AG20443 (cell line): ENCODE measurements at regions not wholly inside any gene's neighbourhood (a gene's known extent, or its start where the extent isn't known, plus 50 kb on each side); places are given as distances from the start of the nearest gene placed in this dataset.

Experiments
- DNase-seq: peaks from one replicate; pipeline ENCODE4 v3.0.0; 2012; ENCODE audit warnings: low spot score, mixed read lengths

DNA sequence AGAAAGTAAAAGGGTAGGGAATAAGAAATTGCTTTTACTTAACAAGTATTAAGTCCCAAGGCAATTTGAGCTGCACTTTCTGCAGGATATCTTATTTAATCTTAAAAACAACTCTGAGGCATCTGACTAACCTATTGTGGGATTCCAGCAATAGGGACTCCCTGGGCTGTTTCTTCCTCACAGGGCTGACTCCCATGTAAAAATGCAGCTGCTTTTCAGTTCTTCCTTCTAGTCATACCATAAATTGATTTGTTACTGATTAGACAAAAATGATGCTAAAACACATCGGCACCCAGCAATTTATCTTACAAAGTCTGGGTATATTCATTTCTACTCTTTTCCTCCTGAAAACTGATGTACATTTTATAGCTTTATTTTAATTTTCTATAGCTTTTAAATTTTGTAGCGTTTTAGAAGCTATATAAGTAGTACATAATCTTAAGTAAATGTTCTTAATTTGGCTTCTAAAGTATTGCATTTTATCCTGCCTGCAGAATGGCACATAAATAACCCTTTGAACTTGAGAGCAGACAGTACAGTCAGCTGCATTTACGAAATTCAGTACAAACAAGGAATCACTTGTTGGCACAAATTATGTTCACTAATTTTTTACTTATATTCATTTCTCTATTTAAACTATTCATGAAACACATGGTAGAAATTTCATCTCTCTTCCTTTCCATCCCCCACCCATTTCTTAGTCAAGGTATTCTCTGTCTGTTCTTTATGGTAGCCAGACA, 102.4 kb upstream of the FRY start:
- DNase-seq = no peak

DNA sequence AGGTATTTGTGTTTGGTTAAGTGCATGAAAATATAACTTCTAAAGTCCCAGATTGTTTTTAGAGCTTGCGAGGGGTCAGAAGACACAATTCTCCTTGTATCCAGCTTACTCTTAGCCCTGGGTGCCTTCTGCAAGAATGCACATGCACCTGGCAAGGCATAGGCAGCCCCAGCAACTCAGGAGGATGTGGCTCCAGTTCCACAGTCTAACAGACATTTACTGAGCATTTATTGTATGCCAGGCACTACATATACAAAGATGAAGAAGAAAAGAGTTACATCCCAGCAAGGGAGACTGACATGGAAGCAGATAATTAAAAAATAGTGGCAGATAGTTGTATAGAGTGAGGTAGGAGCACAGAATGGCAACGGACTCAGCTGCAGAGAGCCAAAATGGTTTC, 101.1 kb upstream of the FRY start:
- no peak for DNase-seq

DNA sequence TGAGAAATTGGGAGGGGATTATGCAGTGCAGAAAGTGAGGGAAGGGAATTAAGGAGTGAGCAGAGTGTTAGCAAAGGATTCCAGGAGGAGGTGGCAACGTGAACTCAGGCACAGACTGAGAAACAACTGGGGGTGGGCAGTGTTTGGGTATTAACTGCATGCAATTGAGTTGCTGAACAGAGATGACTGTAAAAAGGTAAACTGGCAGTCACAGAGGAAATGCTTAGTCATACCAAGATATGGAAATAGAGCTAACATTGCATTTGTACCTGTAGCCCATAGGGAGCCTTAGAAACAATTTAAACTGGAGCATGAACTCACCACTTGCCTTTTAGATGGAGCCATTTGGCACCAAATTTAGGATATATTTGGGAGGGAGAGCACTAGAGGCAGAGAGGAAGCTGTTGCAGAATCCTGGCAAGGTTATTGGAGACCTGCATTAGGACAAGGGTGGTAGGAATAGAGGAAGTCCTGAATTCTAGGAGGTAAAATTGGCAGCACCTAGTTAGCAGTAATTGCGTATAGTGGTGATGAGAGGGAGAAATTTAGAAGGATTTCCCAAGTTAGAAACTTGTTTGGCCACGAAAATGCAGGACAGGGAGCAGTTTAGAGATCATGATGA, 100.6 kb upstream of the FRY start:
- DNase-seq = no peak

DNA sequence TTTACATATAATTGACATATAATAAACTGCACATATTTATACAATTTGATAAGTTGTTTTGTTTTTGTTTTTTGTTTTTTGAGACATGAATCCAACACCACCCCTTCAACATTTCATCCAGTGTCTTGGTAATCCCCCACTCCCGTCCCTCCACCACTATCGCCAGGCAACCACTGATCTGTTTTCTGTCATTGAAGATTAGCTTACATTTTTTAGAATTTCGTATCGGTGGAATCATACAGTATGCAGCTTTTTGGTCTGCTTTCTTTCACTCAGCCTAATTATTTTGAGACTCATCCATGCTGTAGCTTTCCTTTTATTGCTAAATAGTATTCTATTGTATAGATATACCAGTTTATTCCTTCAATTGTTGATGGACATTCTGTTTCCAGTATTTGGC, 94.1 kb upstream of the FRY start:
- no peak for DNase-seq

DNA sequence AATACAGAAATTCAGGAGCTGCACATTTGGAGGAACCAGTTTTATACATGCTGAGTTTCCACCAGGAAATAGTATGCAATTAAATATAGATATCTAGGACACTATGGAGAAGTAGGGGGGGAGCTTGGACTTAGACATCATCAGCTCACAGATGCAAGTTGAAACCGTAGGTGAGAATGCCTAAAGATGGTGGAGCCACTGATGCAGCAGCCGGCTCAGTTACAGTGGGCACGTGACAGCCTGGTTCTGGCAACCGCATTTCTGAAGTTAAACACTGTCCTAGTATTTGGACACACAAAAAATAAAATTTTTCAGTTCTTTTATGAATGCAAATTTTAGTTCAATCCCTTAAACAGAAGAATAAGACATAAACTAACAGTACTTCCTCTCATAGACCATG, 91.5 kb upstream of the FRY start:
- no peak for DNase-seq

DNA sequence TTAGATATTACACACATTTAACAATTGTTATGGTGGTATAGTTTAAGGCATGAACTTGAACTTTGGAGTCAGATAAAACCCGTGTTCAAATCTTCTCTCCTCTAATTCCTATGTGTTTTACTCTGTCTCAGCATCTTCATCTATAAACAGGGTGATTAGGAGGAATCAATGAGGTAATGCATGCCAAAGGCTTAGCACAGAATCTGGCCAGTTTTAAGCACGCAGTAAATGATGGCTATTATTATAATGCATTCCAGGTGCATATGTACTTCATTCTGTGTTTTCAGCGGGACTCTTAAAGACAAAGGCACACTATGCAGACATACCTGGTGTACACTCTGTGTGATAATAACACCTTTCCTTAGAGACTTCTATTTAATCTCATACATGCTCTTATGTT, 88.0 kb upstream of the FRY start:
- DNase-seq = peak; percentile 38

DNA sequence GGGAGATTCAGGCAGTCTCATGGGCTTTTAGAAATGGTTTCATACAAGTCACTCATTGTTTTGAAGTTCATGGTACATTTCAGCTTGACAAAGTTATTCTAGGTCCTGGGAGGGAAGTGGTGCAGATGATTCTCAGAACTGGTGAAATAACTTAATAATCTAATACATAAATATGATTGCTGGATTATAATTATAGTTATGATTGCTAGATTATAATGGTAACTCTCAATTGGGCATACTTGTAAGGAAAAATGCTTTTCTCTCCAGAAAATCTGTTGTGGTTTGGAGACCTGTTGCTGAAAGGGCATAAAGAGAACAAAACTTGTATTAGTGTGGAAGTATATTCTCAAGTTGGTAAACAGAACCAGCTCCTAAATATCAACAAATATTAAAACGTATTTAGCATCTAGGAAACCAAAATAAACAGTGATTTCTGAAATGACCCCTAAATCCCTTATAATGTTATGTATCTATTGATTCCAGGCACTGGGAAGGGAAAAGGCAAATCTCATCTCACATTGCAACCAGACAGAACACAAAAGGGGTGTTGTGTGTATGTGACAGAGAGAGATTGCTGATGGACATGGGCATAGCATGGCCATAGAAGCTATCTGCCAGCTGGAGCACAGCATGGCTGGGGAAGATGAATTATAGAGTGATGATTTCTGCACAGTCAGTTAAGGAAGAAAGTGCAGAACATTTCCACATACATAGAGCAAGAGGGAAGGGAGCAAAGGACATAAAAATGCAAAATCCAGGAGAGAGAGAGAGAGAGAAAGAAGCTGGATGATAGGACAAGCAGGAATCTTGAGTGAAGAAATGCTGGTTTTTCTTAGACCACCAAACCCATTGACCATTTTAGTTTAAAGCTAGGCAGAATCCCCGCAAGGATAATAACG, 87.1 kb upstream of the FRY start:
- DNase-seq = no peak

DNA sequence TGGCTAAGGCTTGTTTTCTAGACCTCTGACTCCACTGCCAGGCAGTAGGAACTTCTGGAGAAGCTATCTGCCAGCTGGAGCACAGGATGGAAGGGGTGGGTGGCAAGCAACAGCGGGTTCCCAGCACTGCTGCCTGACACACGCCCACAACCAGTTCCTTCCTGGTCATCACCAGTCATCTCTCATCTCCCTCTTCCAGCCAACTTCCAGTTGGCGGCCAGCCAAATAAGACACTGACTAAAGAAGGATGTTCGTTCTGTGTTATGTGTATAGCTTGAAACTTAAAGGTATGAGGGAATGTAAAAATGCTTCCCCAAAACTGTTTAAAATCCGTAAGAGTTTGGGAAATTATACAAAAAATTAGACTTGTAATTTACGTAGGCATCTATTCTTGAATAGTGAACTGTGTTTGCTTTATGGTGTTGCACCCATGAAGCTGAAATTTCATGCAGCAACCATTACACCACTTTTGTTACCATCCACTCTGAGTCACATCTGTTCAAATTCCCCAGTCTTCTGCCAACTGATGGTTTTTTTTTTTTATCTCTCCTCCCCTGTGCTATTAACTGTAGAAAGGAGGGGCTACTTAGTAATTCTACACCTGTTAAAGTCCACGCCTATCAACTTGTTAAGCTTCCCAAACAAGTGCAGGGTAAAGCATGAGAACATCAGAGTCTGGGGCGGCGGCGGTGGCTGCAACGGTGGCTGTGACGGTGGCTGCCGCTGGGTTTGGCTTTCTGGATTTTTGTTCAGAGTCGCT, 86.2 kb upstream of the FRY start:
- peak; percentile 84 for DNase-seq

DNA sequence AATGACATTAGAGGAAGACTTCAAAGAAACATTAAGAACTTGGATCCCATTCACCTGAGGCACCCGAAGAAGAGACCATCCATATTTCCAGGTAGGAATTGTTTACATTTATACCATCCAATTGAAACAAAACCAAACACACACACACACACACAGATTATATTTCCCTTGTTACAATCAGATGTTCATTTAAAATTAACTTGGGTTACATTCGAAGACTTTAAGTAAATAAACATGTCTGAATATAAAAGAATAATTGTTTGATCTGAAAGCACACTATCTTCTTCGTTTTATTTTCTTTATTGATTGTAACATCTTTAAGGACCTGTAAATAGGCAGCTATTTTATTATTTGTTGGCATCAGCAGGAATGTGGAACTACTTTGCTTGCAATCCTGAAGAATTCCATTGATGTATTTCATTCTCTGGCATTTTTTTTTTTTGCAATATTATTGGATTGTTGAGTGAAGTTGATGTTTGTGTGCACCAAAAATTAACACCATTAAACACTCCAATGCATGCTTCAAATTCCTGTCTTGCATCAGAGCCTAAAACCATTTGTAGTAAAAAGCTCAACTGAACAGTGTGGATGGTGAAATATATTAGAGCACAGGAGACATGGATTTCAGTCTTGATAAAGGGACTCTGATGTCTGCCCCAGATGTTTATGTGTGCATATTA, 85.3 kb upstream of the FRY start:
- peak; percentile 43 for DNase-seq

DNA sequence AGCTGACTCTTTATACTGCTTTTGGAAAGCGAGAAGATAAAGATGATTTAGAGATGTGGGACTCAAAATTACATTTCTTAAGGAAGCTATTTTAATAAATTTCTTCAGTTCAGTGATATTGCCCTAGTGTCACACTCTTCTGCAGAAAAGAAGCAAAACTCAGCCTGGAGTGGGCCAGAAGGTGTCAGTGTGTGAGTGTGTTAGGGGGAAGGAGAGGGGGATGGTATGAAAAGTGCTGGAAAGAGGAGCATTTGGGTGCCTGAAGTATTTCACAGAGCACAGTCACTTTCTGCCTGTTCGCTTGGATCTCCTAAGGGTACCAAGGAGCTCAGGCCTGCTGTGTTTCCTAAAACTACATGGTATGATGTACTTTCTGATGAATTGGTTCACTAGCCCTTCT, 84.5 kb upstream of the FRY start:
- DNase-seq = no peak

DNA sequence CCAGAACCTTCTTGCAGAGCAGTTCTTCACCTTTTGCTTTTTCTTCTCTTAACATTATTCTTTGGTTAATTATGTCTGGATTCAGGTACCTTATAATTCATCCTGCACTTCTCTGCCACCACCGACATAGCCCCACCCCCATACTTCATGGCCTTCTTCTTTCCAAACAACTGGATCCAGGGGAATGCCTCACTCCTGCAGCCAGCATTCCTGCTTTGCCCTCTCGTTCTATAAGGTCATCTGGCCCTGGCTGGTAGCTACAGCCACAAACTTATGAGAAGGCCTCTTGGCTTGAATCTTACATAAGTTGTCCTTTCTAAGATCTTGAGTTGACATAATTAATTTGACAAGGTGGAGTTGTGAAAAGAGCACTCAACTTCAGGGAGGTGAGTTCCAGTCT, 84.1 kb upstream of the FRY start:
- DNase-seq = peak; percentile 21

DNA sequence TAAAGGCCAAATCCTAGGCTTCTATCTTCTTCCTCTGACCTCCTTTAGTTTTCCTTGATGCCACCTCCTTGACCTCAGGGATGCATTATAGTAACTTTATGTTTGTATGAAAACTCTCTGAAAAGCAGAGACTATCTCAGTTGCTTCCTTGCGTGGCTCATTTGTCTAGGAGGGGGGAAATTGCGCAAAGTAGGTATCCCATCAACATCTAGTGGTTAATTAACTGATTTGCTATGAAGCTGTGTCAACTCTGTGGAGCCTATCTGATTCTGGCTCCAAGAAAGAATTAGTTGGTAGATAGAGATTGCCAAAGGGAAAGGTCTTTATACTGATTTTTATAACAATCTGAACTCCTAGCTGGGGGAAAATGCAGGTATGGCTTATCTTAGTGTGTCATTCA, 82.1 kb upstream of the FRY start:
- DNase-seq = no peak

DNA sequence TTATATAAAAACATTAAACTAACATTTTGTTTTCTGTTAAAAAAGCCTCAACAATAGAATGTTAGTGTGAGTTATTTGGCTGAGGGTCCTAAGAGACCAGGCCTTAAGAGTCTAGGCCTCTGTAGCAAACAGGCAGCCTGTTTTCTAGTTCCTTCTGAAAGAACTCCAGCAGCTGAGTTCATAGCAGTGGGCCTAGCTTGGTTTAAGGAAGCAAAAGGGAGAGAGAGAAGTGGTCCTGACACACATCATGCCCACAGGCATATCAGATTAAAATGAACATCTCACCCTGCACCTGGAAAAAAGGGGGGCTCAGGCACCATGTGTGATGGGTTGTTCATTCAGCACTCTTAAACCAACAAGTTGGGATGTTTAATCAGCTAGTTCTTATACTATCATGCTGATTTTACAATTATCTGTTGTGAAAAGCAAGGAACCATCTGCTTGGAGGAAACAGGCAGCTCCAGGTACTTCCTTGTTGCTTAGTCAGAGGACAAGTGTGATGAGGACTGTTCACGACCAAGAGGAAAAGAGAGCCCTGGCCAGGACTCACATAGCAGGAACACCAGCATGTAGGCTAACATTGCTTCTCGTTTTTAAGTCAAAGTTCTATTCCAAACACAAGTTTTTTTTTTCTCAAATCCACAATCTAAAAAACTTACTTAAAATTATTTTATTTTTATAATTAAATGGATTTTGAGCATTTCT, 81.3 kb upstream of the FRY start:
- no peak for DNase-seq

DNA sequence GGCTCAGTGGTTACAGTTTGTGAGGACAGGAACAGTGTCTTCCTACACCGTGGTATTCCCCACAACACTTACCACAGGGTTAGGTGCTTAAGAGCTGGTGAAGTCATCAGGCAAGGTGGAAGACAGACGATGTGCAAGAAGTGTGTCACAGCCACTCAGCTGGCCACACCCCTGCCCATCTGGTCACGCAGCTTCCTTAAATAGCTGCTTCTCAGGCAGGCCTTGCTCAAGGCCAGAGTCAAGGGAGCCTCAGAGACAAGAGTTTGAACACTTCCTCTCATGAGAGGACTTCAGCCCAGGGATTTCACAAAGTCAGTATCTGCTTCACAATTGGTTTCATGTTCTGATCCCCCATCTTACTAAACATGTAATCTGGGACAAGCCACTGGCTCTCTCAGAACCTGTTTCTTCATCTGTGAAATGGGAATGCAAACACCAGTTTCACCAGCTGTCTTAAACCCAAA, 80.3 kb upstream of the FRY start:
- DNase-seq = peak; percentile 59

DNA sequence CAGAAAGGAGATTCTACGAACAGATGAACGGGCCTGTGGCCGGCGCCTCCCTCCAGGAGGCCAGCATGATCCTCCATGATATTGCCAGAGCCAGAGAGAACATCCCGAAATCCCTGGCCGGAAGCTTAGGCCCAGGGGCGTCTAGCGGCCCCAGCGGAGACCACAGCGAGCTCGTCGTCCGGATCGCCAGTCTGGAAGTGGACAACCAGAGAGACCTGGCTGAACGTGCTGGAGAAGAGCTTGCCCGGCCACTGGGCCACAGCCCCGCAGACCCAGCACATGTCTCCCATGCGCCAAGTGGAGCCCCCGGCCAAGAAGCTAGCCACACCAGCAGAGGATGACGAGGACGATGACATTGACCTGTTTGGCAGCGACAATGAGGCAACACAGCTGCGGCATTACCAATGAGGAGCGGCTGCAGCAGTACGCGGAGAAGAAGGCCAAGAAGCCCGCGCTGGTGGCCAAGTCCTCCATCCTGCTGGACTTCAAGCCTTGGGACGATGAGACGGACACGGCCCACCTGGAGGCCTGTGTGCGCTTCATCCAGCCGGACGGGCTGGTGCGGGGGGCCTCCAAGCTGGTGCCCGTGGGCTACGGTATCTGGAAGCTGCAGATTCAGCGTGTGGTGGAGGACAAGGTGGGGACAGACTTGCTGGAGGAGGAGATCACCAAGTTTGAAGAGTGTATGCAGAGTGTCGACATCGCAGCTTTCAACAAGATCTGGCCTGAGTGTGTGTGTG, 78.8 kb upstream of the FRY start:
- no peak for DNase-seq

DNA sequence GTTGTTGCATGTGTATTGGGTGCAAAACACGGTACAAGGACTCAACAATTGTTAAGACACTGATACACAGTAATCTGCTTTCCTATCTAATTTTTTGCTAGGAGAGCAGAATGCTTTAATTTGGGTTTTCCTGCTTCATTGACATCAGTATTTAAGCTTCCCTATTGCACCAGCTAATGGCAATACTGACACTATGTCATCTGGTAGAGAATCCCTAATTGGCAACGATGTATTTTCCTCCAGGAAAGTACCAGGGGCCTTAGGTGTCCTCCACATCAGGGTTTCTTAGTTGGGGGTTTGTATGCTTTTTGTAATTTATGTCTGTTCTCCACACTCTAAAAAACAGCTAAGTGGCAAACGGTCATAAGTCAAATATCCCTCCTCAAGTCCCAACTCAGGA, 76.5 kb upstream of the FRY start:
- DNase-seq = no peak

DNA sequence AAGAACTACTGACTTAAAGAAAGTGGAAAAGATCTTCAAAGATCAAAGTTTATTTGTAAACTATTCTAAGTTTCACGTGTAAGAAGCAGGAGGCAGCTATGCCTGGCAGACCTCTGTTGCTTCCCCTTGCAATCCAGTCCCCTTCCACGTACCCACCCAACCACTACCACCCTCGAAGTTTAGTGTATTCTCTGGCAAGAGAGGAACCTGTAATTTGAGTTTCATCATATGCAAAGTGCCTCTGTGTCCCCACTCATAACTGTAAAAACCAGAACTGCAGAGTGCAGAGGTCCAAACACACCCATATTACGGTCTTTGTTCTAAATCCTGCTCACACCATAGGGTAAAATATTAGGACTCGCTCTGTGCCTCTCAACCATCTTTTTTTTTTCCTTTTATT, 75.8 kb upstream of the FRY start:
- no peak for DNase-seq

DNA sequence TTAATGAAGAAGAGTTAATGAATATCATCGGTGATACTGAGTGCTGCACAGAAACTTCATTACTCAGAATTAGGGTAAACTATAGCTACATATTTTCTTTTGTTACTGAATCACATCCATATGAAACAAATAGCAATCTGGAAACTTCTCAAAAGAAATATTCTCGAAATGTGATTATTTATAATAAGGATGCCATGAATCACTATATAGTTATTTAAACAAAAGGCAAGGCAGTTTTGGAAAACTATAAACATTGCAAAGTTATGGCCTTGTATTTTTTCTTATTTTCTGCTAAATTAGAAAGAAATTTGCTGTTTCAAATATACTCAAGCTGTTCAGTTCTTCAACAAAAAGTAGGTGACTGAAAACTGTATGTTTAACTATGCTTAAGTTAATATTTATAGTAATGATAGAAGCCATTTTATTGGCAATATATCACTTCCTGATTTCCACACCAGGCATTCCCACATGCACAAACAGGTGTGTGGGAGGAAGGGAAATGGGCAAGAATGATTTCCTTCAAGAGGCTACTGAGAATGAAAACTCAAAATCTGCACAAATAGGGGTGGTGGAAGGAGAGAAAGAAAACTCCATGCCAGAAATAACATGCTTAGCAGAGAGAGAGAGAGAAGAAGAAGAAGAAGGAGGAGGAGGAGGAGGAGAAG, 74.5 kb upstream of the FRY start:
- DNase-seq = no peak

DNA sequence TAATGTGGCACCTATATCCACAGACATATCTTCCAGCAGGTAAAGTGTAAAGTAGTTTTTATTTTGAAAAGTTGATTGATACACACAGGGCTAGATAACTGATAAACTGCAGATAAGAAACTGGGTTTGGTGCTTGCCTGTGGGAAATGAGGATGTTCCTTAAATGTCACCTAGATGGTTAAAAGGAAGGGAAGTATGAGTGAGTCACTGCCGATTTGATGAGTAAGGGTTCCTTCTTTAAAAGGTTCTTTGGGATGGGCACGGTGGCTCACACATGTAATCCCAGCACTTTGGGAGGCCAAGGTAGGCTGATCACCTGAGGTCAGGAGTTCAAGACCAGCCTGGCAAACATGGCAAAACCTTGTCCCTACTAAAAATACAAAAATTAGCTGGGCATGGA, 73.8 kb upstream of the FRY start:
- no peak for DNase-seq
